ENCODE measurements at regions not wholly inside any gene's neighbourhood (a gene's known extent, or its start where the extent isn't known, plus 50 kb on each side); places are given as distances from the start of the nearest gene placed in this dataset.
A peak's percentile ranks its signal among the peaks of the same experiment; 100 is the strongest.

GRCh38 chr19:31881988-31882387 is 463.4 kb upstream of the ZNF507 start:
- Histone ChIP-seq H3K36me3 (replicated peaks in 1 of 2; ENCODE audit: control insufficient read depth in 2 of 2, insufficient read depth in 2 of 2, low read length in 2 of 2) (no peaks in the 10 kb centered on the region), H4K8ac (ENCODE audit: low read depth, low read length) (no peak overlapping the region), H3K4me2 (ENCODE audit: insufficient read depth, low read length, poor library complexity, severe bottlenecking) (no peak overlapping the region), H2BK12ac (ENCODE audit: low read length) (no peak overlapping the region), H2BK120ac (ENCODE audit: low read depth, low read length) (no peak overlapping the region), H3K14ac (ENCODE audit: low read length) (no peak overlapping the region), H2AFZ (ENCODE audit: low read length) (no peak overlapping the region), H2BK15ac (ENCODE audit: low read length) (no peak overlapping the region), H3K18ac (ENCODE audit: low read length) (peak overlapping the region; percentile 21), H3K23ac (ENCODE audit: low read depth, low read length, poor library complexity) (no peak overlapping the region), H2BK5ac (ENCODE audit: low read length) (no peak overlapping the region), H3K27me3 (ENCODE audit: control insufficient read depth in 3 of 3, insufficient read depth in 3 of 3, low read depth in 1 of 3, low read length in 3 of 3) (no peaks in the 10 kb centered on the region), H4K91ac (ENCODE audit: low read depth, low read length, poor library complexity) (no peak overlapping the region), H3K4ac (ENCODE audit: low read length) (no peak overlapping the region), H3K4me1 (ENCODE audit: control insufficient read depth in 2 of 2, insufficient read depth in 1 of 2, low read depth in 1 of 2, low read length in 2 of 2) (peaks cover 0 to 6% of the 10 kb centered on the region in 2 donors), H3K27ac (replicated peaks; ENCODE audit: low read length) (no peak overlapping the region), H3K79me1 (ENCODE audit: low read depth, low read length) (no peaks in the 10 kb centered on the region), H3K9me3 (replicated peaks in 1 of 2; ENCODE audit: control insufficient read depth in 2 of 2, insufficient read depth in 1 of 2, low read depth in 1 of 2, low read length in 2 of 2) (no peaks in the 10 kb centered on the region), H2AK5ac (ENCODE audit: low read depth, low read length) (no peak overlapping the region), H3K4me3 (ENCODE audit: low read length in 2 of 2) (no peak overlapping the region), H3K9ac (ENCODE audit: low read depth, low read length, poor library complexity) (no peak overlapping the region)
- WGBS, 2 donors (ENCODE audit: extremely low coverage in 2 of 2, insufficient read length in 2 of 2, insufficient replicate concordance in 1 of 2) = no CpG with 5 or more reads among the region's 7 CpGs
- DNase-seq (ENCODE audit: low spot score) = no peak

- no peak overlapping the region for H3K14ac ChIP-seq (ENCODE audit: low read length)
- H2BK15ac ChIP-seq (ENCODE audit: low read length) = no peak overlapping the region
- peaks cover 0 to 6% of the 10 kb centered on the region in 2 donors for H3K4me1 ChIP-seq (ENCODE audit: control insufficient read depth in 2 of 2, insufficient read depth in 1 of 2, low read depth in 1 of 2, low read length in 2 of 2)
- H2BK120ac ChIP-seq (ENCODE audit: low read depth, low read length) = no peak overlapping the region
- no peaks in the 10 kb centered on the region for H3K9me3 ChIP-seq (replicated peaks in 1 of 2; ENCODE audit: control insufficient read depth in 2 of 2, insufficient read depth in 1 of 2, low read depth in 1 of 2, low read length in 2 of 2)
- no peak overlapping the region for H2BK12ac ChIP-seq (ENCODE audit: low read length)
- no peaks in the 10 kb centered on the region for H3K27me3 ChIP-seq (ENCODE audit: control insufficient read depth in 3 of 3, insufficient read depth in 3 of 3, low read depth in 1 of 3, low read length in 3 of 3)
- no peak overlapping the region for H2AFZ ChIP-seq (ENCODE audit: low read length)
- no peak overlapping the region for H3K4me2 ChIP-seq (ENCODE audit: insufficient read depth, low read length, poor library complexity, severe bottlenecking)
- no peak overlapping the region for H3K9ac ChIP-seq (ENCODE audit: low read depth, low read length, poor library complexity)
- H3K23ac ChIP-seq (ENCODE audit: low read depth, low read length, poor library complexity) = no peak overlapping the region
- H2BK5ac ChIP-seq (ENCODE audit: low read length) = no peak overlapping the region
- no peak overlapping the region for H3K27ac ChIP-seq (replicated peaks; ENCODE audit: low read length)
- no peaks in the 10 kb centered on the region for H3K79me1 ChIP-seq (ENCODE audit: low read depth, low read length)
- H4K8ac ChIP-seq (ENCODE audit: low read depth, low read length) = no peak overlapping the region
- no peak overlapping the region for H4K91ac ChIP-seq (ENCODE audit: low read depth, low read length, poor library complexity)
- H3K4me3 ChIP-seq (ENCODE audit: low read length in 2 of 2) = no peak overlapping the region
- DNase-seq (ENCODE audit: low spot score) = no peak
- H2AK5ac ChIP-seq (ENCODE audit: low read depth, low read length) = no peak overlapping the region
- H3K4ac ChIP-seq (ENCODE audit: low read length) = no peak overlapping the region
- H3K18ac ChIP-seq (ENCODE audit: low read length) = no peak overlapping the region
- WGBS, 2 donors (ENCODE audit: extremely low coverage in 2 of 2, insufficient read length in 2 of 2, insufficient replicate concordance in 1 of 2) = no CpG with 5 or more reads among the region's 2 CpGs
- H3K36me3 ChIP-seq (replicated peaks in 1 of 2; ENCODE audit: control insufficient read depth in 2 of 2, insufficient read depth in 2 of 2, low read length in 2 of 2) = no peaks in the 10 kb centered on the region
Measured at GRCh38 chr19:31882709-31883108, 462.7 kb upstream of the ZNF507 start.

GRCh38 chr19:31883296-31883990 is 462.0 kb upstream of the ZNF507 start:
- Histone ChIP-seq H3K23ac (ENCODE audit: low read depth, low read length, poor library complexity) (no peak overlapping the region), H2AFZ (ENCODE audit: low read length) (no peak overlapping the region), H3K18ac (ENCODE audit: low read length) (no peak overlapping the region), H2AK5ac (ENCODE audit: low read depth, low read length) (no peak overlapping the region), H2BK15ac (ENCODE audit: low read length) (no peak overlapping the region), H3K27me3 (ENCODE audit: control insufficient read depth in 3 of 3, insufficient read depth in 3 of 3, low read depth in 1 of 3, low read length in 3 of 3) (no peaks in the 10 kb centered on the region), H2BK120ac (ENCODE audit: low read depth, low read length) (no peak overlapping the region), H2BK5ac (ENCODE audit: low read length) (no peak overlapping the region), H3K4me1 (ENCODE audit: control insufficient read depth in 2 of 2, insufficient read depth in 1 of 2, low read depth in 1 of 2, low read length in 2 of 2) (peaks cover 0 to 6% of the 10 kb centered on the region in 2 donors), H3K9ac (ENCODE audit: low read depth, low read length, poor library complexity) (no peak overlapping the region), H3K4me2 (ENCODE audit: insufficient read depth, low read length, poor library complexity, severe bottlenecking) (no peak overlapping the region), H3K27ac (replicated peaks; ENCODE audit: low read length) (no peak overlapping the region), H2BK12ac (ENCODE audit: low read length) (no peak overlapping the region), H3K36me3 (replicated peaks in 1 of 2; ENCODE audit: control insufficient read depth in 2 of 2, insufficient read depth in 2 of 2, low read length in 2 of 2) (no peaks in the 10 kb centered on the region), H3K4ac (ENCODE audit: low read length) (no peak overlapping the region), H3K79me1 (ENCODE audit: low read depth, low read length) (no peaks in the 10 kb centered on the region), H3K14ac (ENCODE audit: low read length) (no peak overlapping the region), H4K8ac (ENCODE audit: low read depth, low read length) (no peak overlapping the region), H3K4me3 (ENCODE audit: low read length in 2 of 2) (no peak overlapping the region), H4K91ac (ENCODE audit: low read depth, low read length, poor library complexity) (no peak overlapping the region), H3K9me3 (replicated peaks in 1 of 2; ENCODE audit: control insufficient read depth in 2 of 2, insufficient read depth in 1 of 2, low read depth in 1 of 2, low read length in 2 of 2) (no peaks in the 10 kb centered on the region)
- DNase-seq (ENCODE audit: low spot score) = no peak
- WGBS, 2 donors (ENCODE audit: extremely low coverage in 2 of 2, insufficient read length in 2 of 2, insufficient replicate concordance in 1 of 2) = no CpG with 5 or more reads among the region's 17 CpGs

- Histone ChIP-seq H3K9me3 (replicated peaks in 1 of 2; ENCODE audit: control insufficient read depth in 2 of 2, insufficient read depth in 1 of 2, low read depth in 1 of 2, low read length in 2 of 2) (no peaks in the 10 kb centered on the region), H2BK120ac (ENCODE audit: low read depth, low read length) (no peak overlapping the region), H3K79me1 (ENCODE audit: low read depth, low read length) (no peaks in the 10 kb centered on the region), H3K23ac (ENCODE audit: low read depth, low read length, poor library complexity) (no peak overlapping the region), H3K4me1 (ENCODE audit: control insufficient read depth in 2 of 2, insufficient read depth in 1 of 2, low read depth in 1 of 2, low read length in 2 of 2) (peaks cover 0 to 6% of the 10 kb centered on the region in 2 donors), H2BK15ac (ENCODE audit: low read length) (no peak overlapping the region), H3K4me3 (ENCODE audit: low read length in 2 of 2) (no peak overlapping the region), H2BK5ac (ENCODE audit: low read length) (no peak overlapping the region), H3K14ac (ENCODE audit: low read length) (no peak overlapping the region), H3K18ac (ENCODE audit: low read length) (no peak overlapping the region), H2AFZ (ENCODE audit: low read length) (no peak overlapping the region), H3K36me3 (replicated peaks in 1 of 2; ENCODE audit: control insufficient read depth in 2 of 2, insufficient read depth in 2 of 2, low read length in 2 of 2) (no peaks in the 10 kb centered on the region), H4K8ac (ENCODE audit: low read depth, low read length) (no peak overlapping the region), H3K4me2 (ENCODE audit: insufficient read depth, low read length, poor library complexity, severe bottlenecking) (no peak overlapping the region), H3K27ac (replicated peaks; ENCODE audit: low read length) (no peak overlapping the region), H3K4ac (ENCODE audit: low read length) (no peak overlapping the region), H3K9ac (ENCODE audit: low read depth, low read length, poor library complexity) (no peak overlapping the region), H2BK12ac (ENCODE audit: low read length) (no peak overlapping the region), H3K27me3 (ENCODE audit: control insufficient read depth in 3 of 3, insufficient read depth in 3 of 3, low read depth in 1 of 3, low read length in 3 of 3) (no peaks in the 10 kb centered on the region), H2AK5ac (ENCODE audit: low read depth, low read length) (no peak overlapping the region), H4K91ac (ENCODE audit: low read depth, low read length, poor library complexity) (no peak overlapping the region)
- DNase-seq (ENCODE audit: low spot score) = no peak
- WGBS, 2 donors (ENCODE audit: extremely low coverage in 2 of 2, insufficient read length in 2 of 2, insufficient replicate concordance in 1 of 2) = no CpG with 5 or more reads among the region's 8 CpGs
Measured at GRCh38 chr19:31885280-31885853, 460.0 kb upstream of the ZNF507 start.

Data from neuronal stem cell (in vitro differentiated cells).